DND-41 (cell line): ENCODE measurements at regions not wholly inside any gene's neighbourhood (a gene's known extent, or its start where the extent isn't known, plus 50 kb on each side); places are given as distances from the start of the nearest gene placed in this dataset.
"Not testable (repeated sequence)": the region's sequence is repeated elsewhere in the genome, so short reads cannot be mapped to it uniquely, and the experiment has no call there.

Experiments
- ATAC-seq: fragments of 200-7000 bp; cut with Tn5 transposase; 3 replicates; pipeline ENCODE4 v1.9.1; 2021; ENCODE audit warnings: low read depth; ENCODE audit not compliant: insufficient read depth
- DNase-seq: peaks from one replicate; pipeline ENCODE4 v3.0.0-alpha.2; 2020
- H2AFZ ChIP-seq: 2 replicates; pipeline ENCODE4 v1.6.0; 2012; ENCODE audit warnings: low read depth, low read length
- H3K27ac ChIP-seq: 2 replicates; pipeline ENCODE4 v1.5.1; 2012; ENCODE audit warnings: low read length, inconsistent platforms
- H3K27me3 ChIP-seq: fragments of 200-600 bp; sonication (generic); 2 replicates; pipeline ENCODE4 v1.6.0; 2012; ENCODE audit warnings: low read length, mild to moderate bottlenecking, inconsistent platforms; ENCODE audit not compliant: insufficient read depth, poor library complexity
- H3K36me3 ChIP-seq: 2 replicates; pipeline ENCODE4 v1.5.1; 2012; ENCODE audit warnings: low read length, inconsistent platforms; ENCODE audit not compliant: insufficient read depth
- H3K4me1 ChIP-seq: 2 replicates; pipeline ENCODE4 v1.5.1; 2012; ENCODE audit warnings: mild to moderate bottlenecking, low read length; ENCODE audit not compliant: insufficient read depth
- H3K4me2 ChIP-seq: 2 replicates; pipeline ENCODE4 v1.6.0; 2012; ENCODE audit warnings: mild to moderate bottlenecking, moderate library complexity, low read length, inconsistent platforms; ENCODE audit not compliant: insufficient read depth
- H3K4me3 ChIP-seq, 2 experiments: fragments of 200-600 bp in 1 of 2; shearing (Covaris generic) in 1 of 2; 2 replicates each; pipeline ENCODE4 v1.5.1; 2012 to 2016; ENCODE audit warnings: inconsistent platforms in 2 of 2, low read length in 2 of 2, mild to moderate bottlenecking in 2 of 2, low read depth in 1 of 2, moderate library complexity in 1 of 2
- H3K79me2 ChIP-seq: 2 replicates; pipeline ENCODE4 v1.6.0; 2012; ENCODE audit warnings: low read length, inconsistent platforms; ENCODE audit not compliant: insufficient read depth
- H3K9ac ChIP-seq: 2 replicates; pipeline ENCODE4 v1.6.0; 2012; ENCODE audit warnings: low read depth, mild to moderate bottlenecking, inconsistent platforms, low read length, moderate library complexity
- H3K9me3 ChIP-seq: 2 replicates; pipeline ENCODE4 v1.5.1; 2012; ENCODE audit warnings: low read length, moderate library complexity, mild to moderate bottlenecking, inconsistent platforms; ENCODE audit not compliant: insufficient read depth, severe bottlenecking
- H4K20me1 ChIP-seq: 2 replicates; pipeline ENCODE4 v1.6.0; 2012; ENCODE audit warnings: low read length; ENCODE audit not compliant: insufficient read depth
- EZH2 ChIP-seq: IDR thresholded peaks from 3 replicates; pipeline ENCODE4 v1.6.1; 2012; ENCODE audit warnings: borderline replicate concordance, low read depth, mild to moderate bottlenecking, moderate library complexity, low read length, inconsistent platforms; ENCODE audit not compliant: severe bottlenecking
- TF ChIP-seq, protein P1 (sequence below): IDR thresholded peaks from 2 replicates; pipeline ENCODE4 v1.5.1; 2012; ENCODE audit warnings: borderline replicate concordance, low read length, moderate library complexity, mild to moderate bottlenecking; ENCODE audit not compliant: poor library complexity, severe bottlenecking; ENCODE audit errors: extremely low read depth

GRCh38 chr1:30446095-30446494, 277.3 kb downstream of the MATN1 start:
- TF ChIP-seq, protein P1, sequence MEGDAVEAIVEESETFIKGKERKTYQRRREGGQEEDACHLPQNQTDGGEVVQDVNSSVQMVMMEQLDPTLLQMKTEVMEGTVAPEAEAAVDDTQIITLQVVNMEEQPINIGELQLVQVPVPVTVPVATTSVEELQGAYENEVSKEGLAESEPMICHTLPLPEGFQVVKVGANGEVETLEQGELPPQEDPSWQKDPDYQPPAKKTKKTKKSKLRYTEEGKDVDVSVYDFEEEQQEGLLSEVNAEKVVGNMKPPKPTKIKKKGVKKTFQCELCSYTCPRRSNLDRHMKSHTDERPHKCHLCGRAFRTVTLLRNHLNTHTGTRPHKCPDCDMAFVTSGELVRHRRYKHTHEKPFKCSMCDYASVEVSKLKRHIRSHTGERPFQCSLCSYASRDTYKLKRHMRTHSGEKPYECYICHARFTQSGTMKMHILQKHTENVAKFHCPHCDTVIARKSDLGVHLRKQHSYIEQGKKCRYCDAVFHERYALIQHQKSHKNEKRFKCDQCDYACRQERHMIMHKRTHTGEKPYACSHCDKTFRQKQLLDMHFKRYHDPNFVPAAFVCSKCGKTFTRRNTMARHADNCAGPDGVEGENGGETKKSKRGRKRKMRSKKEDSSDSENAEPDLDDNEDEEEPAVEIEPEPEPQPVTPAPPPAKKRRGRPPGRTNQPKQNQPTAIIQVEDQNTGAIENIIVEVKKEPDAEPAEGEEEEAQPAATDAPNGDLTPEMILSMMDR = no peak
- TF ChIP-seq EZH2 = no peak
- Histone ChIP-seq H3K27me3 (peaks cover 4% of the 10 kb centered on the region), H3K4me3 (no peak overlapping the region), H3K9ac (no peak overlapping the region), H3K36me3 (no peaks in the 10 kb centered on the region), H3K9me3 (no peaks in the 10 kb centered on the region), H2AFZ (no peak overlapping the region), H3K27ac (no peak overlapping the region), H4K20me1 (0 out of 2 replicates have a peak, but pooled peaks cover 4% of the 10 kb centered on the region), H3K4me2 (no peak overlapping the region), H3K79me2 (no peaks in the 10 kb centered on the region), H3K4me1 (no peaks in the 10 kb centered on the region)
- DNase-seq (no peak), ATAC-seq (no peak)

DNA sequence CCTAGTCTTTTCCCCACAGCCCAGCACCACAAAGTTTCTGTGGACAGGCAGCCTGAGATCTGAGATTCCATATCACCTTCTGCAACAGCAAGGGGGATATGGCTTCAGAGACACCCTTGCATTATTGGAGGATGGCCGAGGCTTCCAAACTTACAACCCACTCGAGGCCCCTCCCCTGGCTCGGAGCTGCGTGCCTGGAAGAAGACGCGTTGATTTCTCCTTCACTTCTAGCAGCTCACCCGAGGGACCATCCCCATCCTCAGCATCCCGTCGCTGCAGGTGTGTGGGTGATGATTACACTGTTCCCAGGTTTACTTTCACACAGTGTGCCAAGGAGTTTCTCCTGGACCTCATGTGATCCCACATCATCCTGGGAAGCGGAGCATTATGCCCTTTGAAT, 277.9 kb downstream of the MATN1 start:
- Histone ChIP-seq H3K36me3 (no peaks in the 10 kb centered on the region), H3K79me2 (no peaks in the 10 kb centered on the region), H3K27ac (no peak overlapping the region), H3K4me2 (no peak overlapping the region), H3K27me3 (peaks cover 4% of the 10 kb centered on the region), H4K20me1 (0 out of 2 replicates have a peak, but pooled peaks cover 4% of the 10 kb centered on the region), H3K9me3 (no peaks in the 10 kb centered on the region), H2AFZ (no peak overlapping the region), H3K4me1 (no peaks in the 10 kb centered on the region), H3K4me3 (no peak overlapping the region), H3K9ac (no peak overlapping the region)
- no peak for ATAC-seq
- TF ChIP-seq, protein P1 = no peak
- TF ChIP-seq EZH2 = no peak
- no peak for DNase-seq

GRCh38 chr1:30444850-30445249, 278.5 kb downstream of the MATN1 start:
- no peak for DNase-seq
- no peak for ATAC-seq
- Histone ChIP-seq H3K4me2 (no peak overlapping the region), H3K4me1 (no peaks in the 10 kb centered on the region), H2AFZ (no peak overlapping the region), H3K79me2 (no peaks in the 10 kb centered on the region), H3K4me3 (no peak overlapping the region), H3K9ac (no peak overlapping the region), H3K9me3 (no peaks in the 10 kb centered on the region), H3K36me3 (no peaks in the 10 kb centered on the region), H3K27me3 (peaks cover under 1% of the 10 kb centered on the region), H4K20me1 (0 out of 2 replicates have a peak, but pooled peaks cover 4% of the 10 kb centered on the region), H3K27ac (no peak overlapping the region)
- no peak for TF ChIP-seq EZH2
- TF ChIP-seq, protein P1 = no peak

DNA sequence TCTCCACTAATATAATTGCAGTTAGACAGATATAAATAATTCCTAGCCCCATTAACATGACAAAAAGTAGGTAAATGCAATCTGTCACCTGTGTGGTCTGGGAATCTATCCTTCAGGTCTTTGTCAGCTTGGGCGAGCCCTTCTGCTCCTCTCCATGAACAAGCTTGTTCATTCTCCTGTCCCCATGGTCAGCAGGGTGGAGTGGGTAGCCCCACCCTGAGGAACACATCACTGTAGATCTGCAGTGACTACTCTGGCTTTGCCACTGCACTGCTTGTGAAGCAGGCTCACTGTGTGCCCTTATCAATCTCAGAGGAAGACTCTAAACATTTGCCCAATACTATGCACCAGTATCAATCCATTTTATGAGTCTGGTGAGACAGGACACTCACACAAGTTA, 279.0 kb downstream of the MATN1 start:
- no peak overlapping the region for H3K4me2 ChIP-seq
- H3K9ac ChIP-seq = no peak overlapping the region
- H2AFZ ChIP-seq = no peak overlapping the region
- no peaks in the 10 kb centered on the region for H3K27me3 ChIP-seq
- H3K9me3 ChIP-seq = no peaks in the 10 kb centered on the region
- no peak overlapping the region for H3K4me3 ChIP-seq
- ATAC-seq = no peak
- no peaks in the 10 kb centered on the region for H3K79me2 ChIP-seq
- DNase-seq = no peak
- no peaks in the 10 kb centered on the region for H3K36me3 ChIP-seq
- TF ChIP-seq EZH2 = no peak
- TF ChIP-seq, protein P1 = no peak
- no peak overlapping the region for H3K27ac ChIP-seq
- H4K20me1 ChIP-seq = 0 out of 2 replicates have a peak, but pooled peaks cover 4% of the 10 kb centered on the region
- no peaks in the 10 kb centered on the region for H3K4me1 ChIP-seq

DNA sequence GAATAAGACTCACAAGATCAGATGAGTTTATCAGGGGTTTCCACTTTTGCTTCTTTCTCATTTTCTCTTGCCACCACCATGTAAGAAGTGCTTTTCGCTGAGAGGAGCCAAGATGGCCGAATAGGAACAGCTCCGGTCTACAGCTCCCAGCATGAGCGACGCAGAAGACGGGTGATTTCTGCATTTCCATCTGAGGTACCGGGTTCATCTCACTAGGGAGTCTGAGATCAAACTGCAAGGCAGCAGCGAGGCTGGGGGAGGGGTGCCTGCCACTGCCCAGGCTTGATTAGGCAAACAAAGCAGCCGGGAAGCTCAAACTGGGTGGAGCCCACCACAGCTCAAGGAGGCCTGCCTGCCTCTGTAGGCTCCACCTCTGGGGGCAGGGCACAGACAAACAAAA, 285.1 kb downstream of the MATN1 start:
- not testable (repeated sequence) for H3K4me2 ChIP-seq, H3K4me1 ChIP-seq, H3K27me3 ChIP-seq, DNase-seq, H3K27ac ChIP-seq, H4K20me1 ChIP-seq, H3K9me3 ChIP-seq, H3K9ac ChIP-seq, ATAC-seq, H3K79me2 ChIP-seq, H3K4me3 ChIP-seq, H2AFZ ChIP-seq, H3K36me3 ChIP-seq
